H1 (cell line): ENCODE measurements at regions not wholly inside any gene's neighbourhood (a gene's known extent, or its start where the extent isn't known, plus 50 kb on each side); places are given as distances from the start of the nearest gene placed in this dataset.

ENCODE experiments used
- CTCF ChIA-PET: fragments of 300-600 bp; sonication (Branson Sonifier 250); formaldehyde crosslinking; loops from one replicate; lab custom pipeline; 2021; ENCODE audit not compliant: partially characterized antibody; lab: Charles Lee
- POLR2A ChIA-PET: fragments of 300-600 bp; sonication (Branson Sonifier 250); formaldehyde crosslinking; loops from one replicate; lab custom pipeline; 2021; ENCODE audit warnings: inconsistent platforms; ENCODE audit not compliant: partially characterized antibody; lab: Charles Lee
- DNase-seq, 2 experiments: peaks; one replicate each; pipeline versions ENCODE4 v3.0.0 to v3.0.0-alpha.2; 2010 to 2022; ENCODE audit warnings: low spot score in 2 of 2, low read depth in 1 of 2, mixed read lengths in 1 of 2
- FAIRE-seq: peaks from 2 replicates; lab custom pipeline; 2011; peaks lifted over from hg19 to GRCh38; lab: Jason Lieb, UNC
- H2AFZ ChIP-seq: 2 replicates; pipeline ENCODE4 v1.8.1; 2012; ENCODE audit warnings: low read length, inconsistent platforms
- H2AK5ac ChIP-seq: 2 replicates; pipeline ENCODE4 v1.6.1; 2013; ENCODE audit warnings: low read depth, low read length
- H2BK120ac ChIP-seq: replicated peaks from 2 replicates; pipeline ENCODE3; 2013; ENCODE audit warnings: low read depth, low read length, inconsistent platforms
- H2BK12ac ChIP-seq: 2 replicates; pipeline ENCODE4 v1.6.1; 2013; ENCODE audit warnings: low read depth, low read length
- H2BK15ac ChIP-seq: 2 replicates; pipeline ENCODE4 v1.6.1; 2013; ENCODE audit warnings: low read length
- H2BK20ac ChIP-seq: 2 replicates; pipeline ENCODE4 v1.6.1; 2013; ENCODE audit warnings: low read length
- H2BK5ac ChIP-seq: 2 replicates; pipeline ENCODE4 v1.6.1; 2013; ENCODE audit warnings: low read depth, low read length
- H3K14ac ChIP-seq: 2 replicates; pipeline ENCODE4 v1.6.1; 2013; ENCODE audit warnings: inconsistent platforms; ENCODE audit not compliant: insufficient read length
- H3K18ac ChIP-seq: 2 replicates; pipeline ENCODE4 v1.6.1; 2013; ENCODE audit warnings: low read length; ENCODE audit errors: extremely low read depth
- H3K23ac ChIP-seq: 2 replicates; pipeline ENCODE4 v1.6.1; 2013; ENCODE audit warnings: inconsistent platforms; ENCODE audit not compliant: insufficient read length
- H3K23me2 ChIP-seq: 2 replicates; pipeline ENCODE4 v1.6.1; 2013; ENCODE audit warnings: low read depth, low read length
- H3K27ac ChIP-seq: 2 replicates; pipeline ENCODE4 v1.6.1; 2011; ENCODE audit warnings: low read depth, low read length, inconsistent platforms
- H3K27me3 ChIP-seq, 4 experiments: replicated peaks in 1 of 4; 1 replicate in 1 of 4; 2 replicates in 3 of 4; pipeline versions ENCODE4 v1.6.1 to v1.8.1; 2011 to 2013; ENCODE audit warnings: low read length in 3 of 4, mild to moderate bottlenecking in 3 of 4, inconsistent platforms in 2 of 4, mixed read lengths in 2 of 4, moderate library complexity in 1 of 4; ENCODE audit not compliant: control insufficient read depth in 3 of 4, insufficient read depth in 3 of 4; ENCODE audit errors: extremely low read depth in 1 of 4
- H3K36me3 ChIP-seq, 4 experiments: 2 replicates each; pipeline versions ENCODE4 v1.6.1 to v1.8.1; 2011 to 2013; ENCODE audit warnings: mild to moderate bottlenecking in 4 of 4, low read length in 3 of 4, moderate library complexity in 2 of 4, control low read depth in 1 of 4, inconsistent platforms in 1 of 4; ENCODE audit not compliant: insufficient read depth in 4 of 4, control insufficient read depth in 2 of 4
- H3K4ac ChIP-seq: replicated peaks from 2 replicates; pipeline ENCODE3; 2013; ENCODE audit warnings: low read length, low read depth, mixed read lengths, inconsistent platforms; ENCODE audit not compliant: insufficient read length
- H3K4me1 ChIP-seq, 4 experiments: replicated peaks in 1 of 4; 1 replicate in 1 of 4; 2 replicates in 3 of 4; pipeline versions ENCODE4 v1.6.1 to v1.8.1; 2011 to 2013; ENCODE audit warnings: low read length in 3 of 4, inconsistent platforms in 2 of 4, mixed read lengths in 1 of 4; ENCODE audit not compliant: insufficient read depth in 4 of 4, control insufficient read depth in 3 of 4
- H3K4me2 ChIP-seq, 2 experiments: 2 replicates each; pipeline versions ENCODE4 v1.6.1 to v1.8.1; 2011 to 2013; ENCODE audit warnings: low read depth in 2 of 2, low read length in 2 of 2, control low read depth in 1 of 2, inconsistent platforms in 1 of 2, mild to moderate bottlenecking in 1 of 2; ENCODE audit not compliant: insufficient read depth in 1 of 2
- H3K4me3 ChIP-seq, 4 experiments: fragments of 200-600, 300-600 bp in 1 of 4; sonication (generic), shearing (Covaris generic), sonication (Bioruptor Twin) in 1 of 4; 2 replicates each; pipeline versions ENCODE4 v1.5.1 to v1.8.1; 2011 to 2016; ENCODE audit warnings: low read length in 4 of 4, low read depth in 3 of 4, control low read depth in 2 of 4, inconsistent platforms in 2 of 4, mild to moderate bottlenecking in 2 of 4, mixed read lengths in 1 of 4, moderate library complexity in 1 of 4; ENCODE audit not compliant: insufficient read depth in 2 of 4; ENCODE audit errors: extremely low read depth in 1 of 4
- H3K56ac ChIP-seq: replicated peaks from 2 replicates; pipeline ENCODE3; 2013; ENCODE audit warnings: low read depth, mild to moderate bottlenecking, mixed read lengths, low read length, inconsistent platforms; ENCODE audit not compliant: insufficient read length
- H3K79me1 ChIP-seq: 2 replicates; pipeline ENCODE4 v1.6.1; 2013; ENCODE audit warnings: low read depth, low read length, control low read depth
- H3K79me2 ChIP-seq, 2 experiments: 2 replicates each; pipeline versions ENCODE4 v1.6.1 to v1.8.1; 2012 to 2013; ENCODE audit warnings: low read length in 2 of 2, mild to moderate bottlenecking in 2 of 2, inconsistent platforms in 1 of 2; ENCODE audit not compliant: insufficient read depth in 2 of 2, control insufficient read depth in 1 of 2
- H3K9ac ChIP-seq, 4 experiments: replicated peaks in 1 of 4; 1 replicate in 1 of 4; 2 replicates in 3 of 4; pipeline versions ENCODE4 v1.6.1 to v1.8.1; 2011 to 2013; ENCODE audit warnings: low read depth in 3 of 4, low read length in 3 of 4, control low read depth in 2 of 4, mild to moderate bottlenecking in 2 of 4, moderate library complexity in 2 of 4, inconsistent platforms in 1 of 4; ENCODE audit errors: extremely low read depth in 1 of 4
- H3K9me3 ChIP-seq, 2 experiments: 2 replicates each; pipeline versions ENCODE4 v1.6.1 to v1.8.1; 2012 to 2013; ENCODE audit warnings: mild to moderate bottlenecking in 2 of 2, moderate library complexity in 2 of 2, control low read depth in 1 of 2, inconsistent platforms in 1 of 2, low read depth in 1 of 2, low read length in 1 of 2, mixed read lengths in 1 of 2; ENCODE audit not compliant: insufficient read depth in 2 of 2
- H4K20me1 ChIP-seq, 2 experiments: replicated peaks in 1 of 2; 2 replicates each; pipeline versions ENCODE3 to v1.8.1; 2011 to 2013; ENCODE audit warnings: inconsistent platforms in 2 of 2, low read length in 2 of 2, mild to moderate bottlenecking in 1 of 2; ENCODE audit not compliant: insufficient read depth in 2 of 2, control insufficient read depth in 1 of 2
- H4K5ac ChIP-seq: 2 replicates; pipeline ENCODE4 v1.6.1; 2013; ENCODE audit warnings: low read length, low read depth, mixed read lengths, inconsistent platforms; ENCODE audit not compliant: insufficient read length
- H4K8ac ChIP-seq: 2 replicates; pipeline ENCODE4 v1.8.0; 2013; ENCODE audit warnings: mild to moderate bottlenecking, moderate library complexity, low read length, inconsistent platforms; ENCODE audit not compliant: insufficient read depth; ENCODE audit errors: extremely low read depth
- H4K91ac ChIP-seq: replicated peaks from 2 replicates; pipeline ENCODE3; 2013; ENCODE audit warnings: low read length, mixed read lengths, inconsistent platforms; ENCODE audit not compliant: insufficient read length
- BACH1 ChIP-seq: IDR thresholded peaks from 2 replicates; pipeline ENCODE4 v1.6.1; 2012; ENCODE audit warnings: low read length, improper control_type of control experiment
- CEBPB ChIP-seq: IDR thresholded peaks from 2 replicates; pipeline ENCODE4 v1.6.1; 2012; ENCODE audit warnings: low read depth, low read length
- CHD2 ChIP-seq: IDR thresholded peaks from 2 replicates; pipeline ENCODE4 v1.6.1; 2012; ENCODE audit warnings: low read length, improper control_type of control experiment
- CTCF ChIP-seq, 3 experiments: IDR thresholded peaks; 1 replicate in 2 of 3; 2 replicates in 1 of 3; pipeline versions ENCODE4 v1.5.1 to v1.6.1; 2011; ENCODE audit warnings: low read length in 3 of 3, mild to moderate bottlenecking in 3 of 3, inconsistent platforms in 2 of 3, low read depth in 1 of 3, moderate library complexity in 1 of 3; ENCODE audit not compliant: insufficient read depth in 1 of 3; ENCODE audit errors: control extremely low read depth in 1 of 3
- EP300 ChIP-seq, 2 experiments: IDR thresholded peaks; 1 replicate in 1 of 2; 2 replicates in 1 of 2; pipeline ENCODE4 v1.6.1; 2011 to 2012; ENCODE audit warnings: low read depth in 2 of 2, low read length in 2 of 2, mild to moderate bottlenecking in 2 of 2, borderline replicate concordance in 1 of 2, inconsistent platforms in 1 of 2, moderate library complexity in 1 of 2
- JUND ChIP-seq: IDR thresholded peaks from 2 replicates; pipeline ENCODE4 v1.6.1; 2011; ENCODE audit warnings: mild to moderate bottlenecking, improper control_type of control experiment, low read length
- POLR2AphosphoS5 ChIP-seq: IDR thresholded peaks from 2 replicates; pipeline ENCODE4 v1.6.1; 2011; ENCODE audit warnings: low read depth, low read length
- POU5F1 ChIP-seq: IDR thresholded peaks from 2 replicates; pipeline ENCODE4 v1.6.1; 2011; ENCODE audit warnings: low read depth, mild to moderate bottlenecking, low read length, moderate library complexity
- SAP30 ChIP-seq: fragments of 300-600 bp; sonication (generic); IDR thresholded peaks from 2 replicates; pipeline ENCODE4 v1.7.1; 2012; ENCODE audit warnings: low read length, moderate library complexity, mild to moderate bottlenecking, inconsistent platforms; ENCODE audit not compliant: insufficient read depth, insufficient replicate concordance
- SIN3A ChIP-seq, 2 experiments: IDR thresholded peaks in 1 of 2; conservative IDR thresholded peaks in 1 of 2; 2 replicates each; pipeline ENCODE4 v1.6.1; 2011 to 2012; ENCODE audit warnings: low read length in 2 of 2, improper control_type of control experiment in 1 of 2, low read depth in 1 of 2, mild to moderate bottlenecking in 1 of 2
- SIX5 ChIP-seq: IDR thresholded peaks from 2 replicates; pipeline ENCODE4 v1.6.1; 2011; ENCODE audit warnings: mild to moderate bottlenecking, low read depth, low read length
- SP4 ChIP-seq: IDR thresholded peaks from 2 replicates; pipeline ENCODE4 v1.6.1; 2012; ENCODE audit warnings: low read length, inconsistent platforms
- TCF12 ChIP-seq: IDR thresholded peaks from 2 replicates; pipeline ENCODE4 v1.6.1; 2011; ENCODE audit warnings: low read depth, mild to moderate bottlenecking, low read length
- WGBS, 2 experiments: shearing (Covaris generic) in 1 of 2; methylation state at CpG; one replicate each; pipeline versions ENCODE4 v1.1.6 to v1.1.7; 2013 to 2015; ENCODE audit warnings: low lambda C conversion rate in 2 of 2, mixed read lengths in 2 of 2, inconsistent platforms in 1 of 2, low coverage in 1 of 2, missing lambda C conversion rate in 1 of 2; ENCODE audit not compliant: insufficient replicate concordance in 2 of 2, insufficient coverage in 1 of 2, insufficient read length in 1 of 2; ENCODE audit errors: extremely low coverage in 1 of 2, missing lambda C conversion rate in 1 of 2; 5-methylcytosine and 5-hydroxymethylcytosine counted together

GRCh38 chr16:85257483-85257882 lies 145.2 kb upstream of the CIBAR2 start:
- H4K5ac ChIP-seq, result no peak overlapping the region
- ChIA-PET POLR2A (interaction anchor here (0.6 to 1.8 kb wide), 3 partner anchors 9 to 277 kb away, joined by 3 to 4 read pairs (median 4); no protein-coding TSS in a partner anchor), CTCF (interaction anchor here (0.6 to 17.5 kb wide), 16 partner anchors 9 to 629 kb away, joined by 3 to 371 read pairs (median 4); no protein-coding TSS in a partner anchor)
- no peaks in the 10 kb centered on the region for H3K23me2 ChIP-seq
- no peak overlapping the region for H4K91ac ChIP-seq
- no peak overlapping the region for H2AK5ac ChIP-seq
- no peak overlapping the region for H3K4ac ChIP-seq
- no peak overlapping the region for H2BK5ac ChIP-seq
- WGBS, 2 experiments, result 93% methylated on average over 8 of the region's 8 CpGs; no CpG with 5 or more reads in 1 of the 2 experiments
- H3K79me1 ChIP-seq, result peaks cover 6% of the 10 kb centered on the region
- H3K27me3 ChIP-seq, result no peaks in the 10 kb centered on the region
- no peak overlapping the region for H3K27ac ChIP-seq
- no peak overlapping the region for H3K14ac ChIP-seq
- FAIRE-seq (no peak), DNase-seq (no peak)
- no peaks in the 10 kb centered on the region for H3K36me3 ChIP-seq
- no peaks in the 10 kb centered on the region for H3K9me3 ChIP-seq
- H3K4me3 ChIP-seq, result no peak overlapping the region
- peaks cover 10 to 17% of the 10 kb centered on the region in 2 experiments for H4K20me1 ChIP-seq
- no peak overlapping the region for H2BK120ac ChIP-seq
- peaks cover 0 to 13% (median 3%) of the 10 kb centered on the region in 4 experiments; a peak in 5 of 7 replicates for H3K4me1 ChIP-seq
- no peak overlapping the region for H3K56ac ChIP-seq
- no peaks in the 10 kb centered on the region; a peak in 1 of 4 replicates for H3K79me2 ChIP-seq
- H3K23ac ChIP-seq, result no peak overlapping the region
- H4K8ac ChIP-seq, result no peak overlapping the region
- H2BK15ac ChIP-seq, result no peak overlapping the region
- H3K4me2 ChIP-seq, result no peak overlapping the region
- H2AFZ ChIP-seq, result no peak overlapping the region
- H3K9ac ChIP-seq, result no peak overlapping the region
- H2BK20ac ChIP-seq, result no peak overlapping the region
- H3K18ac ChIP-seq, result no peak overlapping the region
- no peak overlapping the region for H2BK12ac ChIP-seq
- no peak for TF ChIP-seq CEBPB
- TF ChIP-seq SIN3A (conservative IDR thresholded peaks at IDR 0.05 in 1 of 2, IDR thresholded peaks at IDR 0.05 in 1 of 2; ENCODE audit: low read depth in 1 of 2, low read length in 2 of 2), result no peak
- TF ChIP-seq POU5F1, result no peak
- no peak for TF ChIP-seq EP300 (IDR thresholded peaks at IDR 0.05; ENCODE audit: borderline replicate concordance in 1 of 2, low read depth in 2 of 2, low read length in 2 of 2)
- no peak for TF ChIP-seq SIX5
- no peak for TF ChIP-seq POLR2AphosphoS5
- TF ChIP-seq CTCF (IDR thresholded peaks at IDR 0.05; ENCODE audit: control extremely low read depth in 1 of 3, insufficient read depth in 1 of 3, low read depth in 1 of 3, low read length in 3 of 3), result no peak
- no peak for TF ChIP-seq JUND
- TF ChIP-seq BACH1, result no peak
- TF ChIP-seq CHD2, result no peak
- TF ChIP-seq SP4, result no peak
- no peak for TF ChIP-seq TCF12
- TF ChIP-seq SAP30, result no peak
